ENCODE measurements at regions not wholly inside any gene's neighbourhood (a gene's known extent, or its start where the extent isn't known, plus 50 kb on each side); places are given as distances from the start of the nearest gene placed in this dataset.
"Not testable (repeated sequence)": the region's sequence is repeated elsewhere in the genome, so short reads cannot be mapped to it uniquely, and the experiment has no call there.

DNA sequence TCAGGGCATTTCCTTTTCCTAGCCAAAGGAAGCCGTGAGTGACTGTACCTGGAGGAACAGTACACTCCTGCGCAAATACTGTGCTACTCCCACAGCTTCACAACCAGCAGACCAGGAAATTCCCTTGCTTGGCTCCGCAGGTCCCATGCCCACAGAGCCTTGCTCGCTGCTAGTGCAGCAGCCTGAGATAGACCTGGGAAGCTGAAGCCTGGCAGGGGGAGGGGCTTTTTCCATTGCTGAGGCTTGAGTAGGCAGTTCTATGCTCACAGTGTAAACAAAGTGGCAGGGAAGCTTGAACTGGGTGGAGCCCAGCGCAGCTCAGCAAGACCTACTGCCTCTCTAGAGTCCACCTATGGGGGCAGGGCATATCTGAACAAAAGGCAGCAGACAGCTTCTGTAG, 291.2 kb downstream of the HGF start:
- no peak for DNase-seq

DNA sequence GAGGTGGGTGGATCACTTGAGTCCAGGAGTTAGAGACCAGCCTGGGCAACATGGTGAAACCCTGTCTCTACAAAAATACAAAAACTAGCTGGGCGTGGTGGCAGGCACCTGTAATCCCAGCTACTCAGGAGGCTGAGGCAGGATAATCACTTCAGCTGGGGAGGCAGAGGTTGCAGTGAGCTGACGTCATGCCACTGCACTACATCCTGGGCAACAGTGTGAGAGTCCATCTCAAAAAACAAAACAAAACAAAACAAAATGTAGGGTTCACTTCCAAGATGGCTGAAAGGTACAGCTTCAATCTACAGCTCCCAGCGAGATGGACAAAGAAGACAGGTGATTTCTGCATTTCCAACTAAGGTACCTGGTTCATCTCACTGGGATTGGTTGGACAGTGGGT, 291.6 kb downstream of the HGF start:
- not testable (repeated sequence) for DNase-seq

DNA sequence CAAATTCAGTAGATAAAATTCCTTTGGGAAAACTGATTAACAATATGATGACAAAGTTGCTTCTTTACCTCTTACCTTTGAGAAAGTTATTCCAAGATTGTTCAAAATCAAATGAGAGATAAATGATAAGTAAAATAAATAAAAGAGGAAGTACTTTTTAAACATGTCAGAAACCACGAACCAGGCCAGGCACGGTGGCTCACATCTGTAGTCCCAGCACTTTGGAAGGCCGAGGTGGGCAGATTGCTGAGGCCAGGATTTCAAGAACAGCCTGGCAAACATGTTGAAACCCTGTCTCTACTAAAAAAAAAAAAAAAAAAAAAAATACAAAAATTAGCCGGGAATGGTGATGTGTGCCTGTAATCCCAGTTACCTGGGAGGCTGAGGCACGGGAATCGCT, 296.6 kb downstream of the HGF start:
- DNase-seq, result no peak

DNA sequence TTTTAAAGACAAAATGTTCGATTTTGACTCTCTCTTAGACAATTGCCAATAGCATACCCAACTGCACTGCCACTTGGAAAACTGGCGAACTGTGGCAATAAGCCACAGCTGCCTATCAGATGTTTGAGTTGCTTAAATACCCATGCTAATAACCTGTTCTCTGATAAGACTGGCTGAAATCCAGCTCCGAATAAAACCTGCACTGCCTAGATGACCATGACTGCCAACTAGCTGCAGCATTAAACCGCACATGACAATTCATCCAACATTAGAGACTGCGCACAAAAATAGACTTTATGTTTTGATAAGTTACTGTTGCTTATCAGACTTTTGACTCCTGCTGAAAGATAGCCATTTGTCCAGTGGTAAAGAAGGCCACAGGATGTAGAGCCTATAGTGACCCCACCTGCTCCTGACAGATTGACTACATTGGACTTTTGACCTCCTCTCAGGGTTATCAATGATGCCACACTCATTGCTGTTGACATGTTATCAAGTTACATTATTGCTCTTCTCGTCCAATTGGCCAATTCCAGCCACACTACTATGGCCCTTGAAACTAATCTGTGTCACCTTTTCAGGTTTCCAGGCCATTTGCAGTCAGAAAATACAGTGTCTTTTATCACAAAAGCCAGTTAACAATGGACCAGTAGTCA, 299.0 kb downstream of the HGF start:
- no peak for DNase-seq

DNA sequence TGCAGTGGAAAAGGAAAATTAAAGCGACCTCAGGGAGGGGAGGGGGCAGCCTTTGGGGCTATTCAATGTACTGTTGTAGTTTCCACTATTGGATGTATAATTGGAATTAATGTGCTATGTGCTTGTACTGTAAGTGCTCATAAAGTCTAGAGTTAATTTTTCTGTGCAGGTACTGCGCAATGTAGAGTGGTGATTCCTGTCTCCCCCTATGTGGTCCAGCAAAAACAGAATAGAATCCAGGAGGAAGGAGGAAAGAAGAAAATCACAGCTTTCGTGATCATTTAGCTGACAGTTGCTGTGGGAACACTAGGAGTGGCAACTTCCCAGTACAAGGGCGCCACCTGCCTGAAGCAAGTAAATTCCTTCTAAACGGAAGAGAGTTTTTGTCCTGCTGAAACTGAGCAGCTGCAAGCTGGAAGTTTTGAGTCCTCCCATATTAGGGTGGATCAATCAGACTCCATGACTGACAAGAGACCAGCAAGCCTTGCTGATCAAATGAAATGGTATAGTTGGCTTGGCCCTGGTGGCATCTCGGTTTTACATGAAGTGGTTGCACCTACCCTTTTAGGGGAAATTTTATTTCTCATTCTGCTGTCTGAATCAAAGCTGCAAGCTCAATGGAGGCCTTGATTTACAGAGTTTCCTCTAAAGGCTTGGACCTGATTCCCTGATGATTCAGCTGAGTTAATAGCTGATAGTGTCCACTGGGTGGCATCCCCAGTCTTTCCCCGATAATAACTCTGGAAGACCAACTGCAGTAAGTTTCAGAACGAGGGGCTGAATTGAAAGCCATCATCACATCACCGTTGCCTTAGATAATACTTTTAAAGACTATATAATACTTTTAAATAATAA, 299.8 kb downstream of the HGF start:
- DNase-seq, result peak; percentile 71

DNA sequence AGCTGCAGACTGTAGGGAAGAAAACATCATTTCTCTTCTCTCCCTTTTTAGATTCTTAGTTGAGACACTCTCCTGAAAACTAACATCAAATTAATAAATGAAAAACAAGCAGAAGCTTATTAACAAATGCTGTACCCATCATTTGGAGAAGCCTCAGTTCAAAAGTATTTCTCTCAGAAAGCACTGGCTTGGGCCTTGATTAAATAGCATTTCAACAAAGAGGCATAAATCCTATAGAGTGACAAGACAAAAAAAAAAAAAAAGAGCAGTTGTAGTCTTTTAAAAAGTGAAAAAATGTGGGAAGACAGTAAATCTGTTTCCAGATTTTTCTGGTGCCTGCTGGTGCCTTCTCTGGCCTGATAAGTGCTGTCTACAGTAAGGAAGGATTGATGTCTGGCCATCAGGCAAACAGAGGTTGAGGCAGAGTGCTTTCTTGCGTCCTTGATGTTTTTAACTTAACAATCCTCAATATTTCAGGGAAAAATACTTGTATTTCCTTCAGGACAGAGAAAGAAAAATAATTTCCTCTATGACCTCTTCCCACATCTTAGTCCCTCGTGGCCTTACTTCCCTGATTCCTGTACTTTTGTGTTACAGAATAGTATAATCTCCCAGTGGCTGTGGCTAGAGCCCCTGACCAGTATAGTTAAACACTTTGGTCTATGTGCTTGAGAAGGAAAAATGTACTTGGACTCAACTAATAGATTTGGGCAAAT, 300.5 kb downstream of the HGF start:
- no peak for DNase-seq

DNA sequence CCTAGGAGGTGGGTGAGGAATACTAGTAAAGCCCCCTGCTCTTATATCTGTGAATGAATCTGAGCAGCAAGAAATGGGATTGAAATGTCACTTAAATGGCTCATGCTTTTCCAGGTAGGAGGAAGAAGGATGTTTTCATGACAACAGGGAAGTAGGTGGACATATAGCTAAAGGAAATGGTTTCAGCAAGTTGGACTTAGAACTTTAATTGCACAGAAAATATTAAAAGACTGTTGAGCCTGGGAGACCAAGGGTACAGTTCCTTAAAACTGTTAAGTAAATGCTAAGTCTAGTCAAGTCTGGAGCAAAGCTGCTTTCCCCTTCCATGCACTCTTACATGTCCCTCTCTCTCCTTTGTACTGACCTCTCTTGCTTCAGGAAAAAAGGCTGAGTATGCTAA, 301.3 kb downstream of the HGF start:
- no peak for DNase-seq

DNA sequence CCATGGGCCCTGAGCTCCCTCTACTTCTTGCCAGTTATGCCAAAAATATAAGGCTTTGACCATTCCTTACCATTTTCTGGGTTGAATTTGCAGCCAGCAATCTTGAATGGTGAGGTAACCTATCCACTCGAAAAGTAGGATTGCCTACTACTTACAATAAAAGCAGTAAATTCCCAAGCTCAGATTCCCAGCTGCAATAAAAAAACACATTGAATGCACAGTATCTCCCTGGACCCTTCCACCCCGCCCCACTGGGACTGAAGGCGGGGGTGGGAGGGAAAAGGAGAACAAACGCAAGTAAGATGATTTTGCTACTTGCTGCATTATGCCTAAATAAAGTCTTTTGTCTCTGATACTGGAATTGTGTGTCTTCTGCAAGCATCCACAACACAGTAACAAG, 301.9 kb downstream of the HGF start:
- DNase-seq, result no peak

DNA sequence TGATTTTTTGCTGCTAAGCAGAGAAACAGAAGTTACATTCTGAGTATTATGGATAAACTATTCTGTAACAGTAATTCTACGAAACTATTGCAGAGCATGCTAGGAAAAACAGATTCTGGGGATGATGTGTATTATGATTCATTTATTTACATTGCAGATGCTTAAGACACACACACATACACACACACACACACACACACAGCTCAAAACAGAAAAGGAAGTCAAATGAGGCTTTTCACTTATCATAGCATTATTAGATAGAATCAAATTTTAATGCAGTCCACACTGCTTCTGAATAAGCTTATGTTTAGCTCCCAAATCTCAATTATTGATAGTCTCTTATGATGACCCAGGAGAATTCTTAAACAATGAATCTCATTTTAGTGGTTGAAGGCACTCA, 307.2 kb downstream of the HGF start:
- DNase-seq, result peak; percentile 61

DNA sequence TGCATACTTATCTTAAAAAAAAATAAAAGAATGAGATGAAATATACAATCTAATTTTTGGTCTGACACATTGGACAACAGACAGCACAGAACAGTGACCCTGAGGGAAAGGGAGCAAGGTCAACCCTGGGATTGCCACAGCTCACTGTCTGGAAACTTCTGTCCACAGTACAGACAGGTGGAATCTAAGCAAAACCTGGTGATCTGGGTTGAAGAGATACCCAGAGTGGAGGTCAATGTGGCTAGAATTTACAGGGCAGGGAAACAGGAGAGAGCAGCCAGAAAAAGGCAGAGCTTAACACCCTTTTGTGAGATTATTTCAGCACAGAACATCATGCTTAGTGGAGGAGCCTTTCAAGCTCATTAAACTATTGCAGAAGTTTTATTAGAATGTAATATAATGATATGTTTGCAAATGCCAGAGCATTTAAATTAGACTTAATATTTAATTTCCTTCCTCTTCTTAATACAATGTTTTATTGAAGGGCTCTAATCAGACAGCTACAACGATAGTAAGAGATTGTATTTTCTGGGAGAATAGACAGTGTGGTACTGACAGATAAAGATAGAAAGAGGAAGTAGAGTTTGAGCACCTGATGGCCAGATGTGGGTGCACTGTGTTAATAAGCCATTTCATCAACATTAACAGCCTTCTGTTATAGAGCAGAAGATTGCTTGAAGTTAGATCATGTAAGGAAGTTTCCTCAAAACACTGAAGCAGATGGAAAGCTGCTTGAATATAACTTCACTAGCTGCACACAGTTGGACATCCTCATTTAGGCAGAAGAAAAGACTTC, 309.4 kb downstream of the HGF start:
- no peak for DNase-seq

DNA sequence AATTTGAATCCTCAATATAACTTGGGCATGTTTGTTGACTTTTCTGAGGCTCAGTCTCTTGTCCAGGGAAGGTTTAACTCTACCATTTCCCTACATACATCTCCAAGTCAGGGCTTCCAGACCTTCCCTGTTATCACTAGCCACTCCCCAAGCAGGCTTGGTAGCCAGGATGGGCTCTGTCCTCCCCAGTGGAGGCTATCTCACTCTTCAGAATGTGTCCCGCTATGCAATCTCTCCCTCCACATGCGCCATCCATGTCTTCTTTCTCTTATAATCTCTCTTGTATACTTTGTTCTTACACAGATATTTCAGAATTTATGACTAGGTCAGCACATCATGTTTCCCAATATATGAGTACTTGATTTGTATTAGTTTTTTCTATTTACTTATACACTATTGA, 310.4 kb downstream of the HGF start:
- DNase-seq, result no peak

DNA sequence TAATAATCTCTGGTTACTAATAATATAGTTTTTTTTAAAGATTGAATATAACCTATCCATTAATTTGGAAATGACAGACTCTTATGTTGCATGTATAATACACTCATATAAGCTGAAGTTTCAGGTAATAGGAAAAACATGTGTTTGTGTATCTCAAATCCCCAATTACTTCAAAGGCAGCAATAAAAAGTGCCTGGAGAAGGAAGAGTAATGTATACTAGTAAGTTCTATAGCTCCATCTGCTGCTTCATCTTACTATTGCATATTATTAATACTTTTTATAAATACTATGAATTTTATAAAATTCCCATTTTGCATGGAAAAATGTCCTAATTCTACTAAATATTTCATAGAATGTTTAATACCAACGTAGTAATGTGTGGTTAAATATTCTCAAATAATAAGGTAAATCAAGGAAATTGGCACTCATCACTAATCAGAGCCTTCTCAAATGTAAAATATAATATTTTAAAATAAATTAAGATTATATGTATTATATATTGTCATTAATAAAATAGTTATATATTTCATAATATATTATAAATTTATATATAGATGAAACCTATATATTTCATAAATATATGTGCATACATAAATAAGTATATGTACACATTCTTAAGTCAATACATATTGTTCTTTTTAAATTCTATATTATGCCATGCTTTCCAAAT, 311.9 kb downstream of the HGF start:
- peak; percentile 31 for DNase-seq

DNA sequence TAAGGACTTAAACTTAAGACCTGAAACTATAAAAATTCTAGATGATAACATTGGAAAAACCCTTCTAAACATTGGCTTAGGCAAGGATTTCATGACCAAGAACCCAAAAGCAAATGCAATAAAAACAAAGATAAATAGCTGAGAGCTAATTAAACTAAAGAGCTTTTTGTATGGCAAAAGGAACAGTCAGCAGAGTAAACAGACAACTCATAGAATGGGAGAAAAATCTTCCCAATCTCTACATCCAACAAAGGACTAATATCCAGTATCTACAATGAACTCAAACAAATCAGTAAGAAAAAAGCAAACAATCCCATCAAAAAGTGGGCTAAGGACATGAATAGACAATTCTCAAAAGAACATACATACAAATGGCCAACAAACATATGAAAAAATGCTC, 316.1 kb downstream of the HGF start:
- DNase-seq, result not testable (repeated sequence)

DNA sequence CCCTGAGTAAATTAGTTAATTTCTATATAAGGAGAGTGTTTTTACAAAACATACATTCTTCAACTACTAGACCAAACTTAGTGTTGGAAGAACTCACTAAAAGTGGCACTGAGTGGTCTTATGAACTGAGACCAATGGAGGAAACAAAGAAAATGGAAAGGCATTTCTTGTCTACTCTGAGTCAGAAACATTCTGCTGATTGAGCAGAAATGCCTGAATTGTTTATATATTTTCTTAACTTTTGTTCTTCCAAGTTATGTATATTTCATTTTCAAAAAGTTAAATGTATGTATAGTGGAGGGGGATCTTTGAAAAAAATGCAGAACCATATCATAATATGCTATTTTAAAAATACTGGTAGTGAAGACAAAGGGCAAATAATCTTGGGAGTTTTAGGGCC, 320.7 kb downstream of the HGF start:
- DNase-seq, result peak; percentile 15

DNA sequence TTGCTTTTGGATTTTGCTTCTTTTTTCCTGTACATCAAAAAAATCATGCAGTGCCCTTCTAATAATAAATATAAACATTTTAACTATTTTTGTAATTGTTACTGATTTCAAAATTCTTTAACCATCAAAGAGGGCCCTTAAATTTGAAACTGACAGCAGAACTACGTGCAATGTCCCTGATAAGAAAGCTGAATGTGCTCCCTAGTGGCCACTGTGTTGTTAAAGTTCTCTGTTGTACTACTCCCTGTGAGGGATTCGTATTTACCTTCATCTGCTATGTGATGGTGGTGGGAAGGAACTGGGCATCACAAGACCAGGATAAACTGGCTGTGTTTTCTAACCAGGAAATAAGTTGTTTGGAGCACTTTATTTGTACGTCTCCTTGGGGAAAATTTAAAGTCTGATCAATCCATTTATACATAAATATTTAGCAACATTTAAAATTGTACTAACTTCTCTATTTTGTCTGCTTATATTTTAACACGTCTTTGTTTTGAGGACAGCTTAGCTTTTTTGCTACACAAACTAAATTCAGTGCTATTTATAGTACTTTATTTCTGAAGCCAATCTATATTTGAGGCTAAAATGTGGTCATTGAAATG, 322.4 kb downstream of the HGF start:
- peak; percentile 66 for DNase-seq

DNA sequence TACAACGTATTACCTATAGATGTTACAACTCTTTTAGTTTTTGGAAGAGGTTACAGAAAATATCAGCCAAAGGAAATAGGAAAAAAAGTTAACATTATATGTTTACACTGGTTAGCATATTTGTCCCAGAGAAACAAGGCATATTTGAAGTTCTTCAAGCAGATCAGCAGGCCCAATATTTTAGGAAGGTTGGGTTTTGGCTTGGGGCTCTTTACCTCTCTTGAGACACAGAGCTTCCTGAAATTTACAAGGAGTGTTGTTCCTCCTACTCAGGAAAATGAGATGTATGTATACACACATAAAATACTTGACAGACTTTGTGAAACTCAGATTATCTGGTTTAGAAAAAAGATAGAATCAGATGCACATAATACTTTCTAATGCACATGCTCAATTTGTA, 323.6 kb downstream of the HGF start:
- DNase-seq, result no peak

DNA sequence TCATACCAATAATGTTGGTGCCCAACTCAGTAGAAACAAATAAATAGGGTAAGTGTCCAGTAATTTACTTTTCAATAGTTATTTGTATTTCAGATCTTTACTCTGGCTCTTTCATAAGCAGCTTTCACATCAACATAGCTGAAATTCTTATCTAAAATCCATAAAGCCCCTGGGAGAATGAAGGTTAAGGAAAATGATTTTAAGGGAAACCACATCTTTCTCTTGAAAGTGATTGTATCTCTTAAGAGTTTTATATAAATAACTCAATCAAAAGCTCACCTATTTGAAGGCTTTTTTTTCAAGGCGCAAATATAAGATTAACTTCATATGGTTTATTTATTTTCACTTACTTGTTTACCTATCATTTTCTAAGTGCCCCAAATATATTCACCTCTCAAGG, 324.4 kb downstream of the HGF start:
- peak; percentile 19 for DNase-seq

DNA sequence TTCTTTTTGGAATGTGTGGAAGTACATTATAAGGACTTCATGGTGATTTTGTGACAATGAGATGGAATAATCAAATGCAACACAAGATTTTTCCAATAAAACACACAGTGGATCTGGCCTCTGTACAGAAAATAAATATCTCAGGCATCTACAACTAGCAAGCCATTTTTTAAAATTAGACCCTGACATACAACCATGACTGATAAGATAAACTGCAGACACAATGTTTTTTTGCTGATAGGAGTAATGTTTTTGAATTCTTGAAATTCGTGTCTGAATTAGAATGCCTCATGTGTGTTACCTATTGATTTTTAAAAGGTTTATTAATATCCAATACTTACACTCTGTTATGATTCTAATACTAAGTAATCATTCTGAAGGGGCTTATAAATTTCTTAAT, 328.1 kb downstream of the HGF start:
- DNase-seq, result no peak

DNA sequence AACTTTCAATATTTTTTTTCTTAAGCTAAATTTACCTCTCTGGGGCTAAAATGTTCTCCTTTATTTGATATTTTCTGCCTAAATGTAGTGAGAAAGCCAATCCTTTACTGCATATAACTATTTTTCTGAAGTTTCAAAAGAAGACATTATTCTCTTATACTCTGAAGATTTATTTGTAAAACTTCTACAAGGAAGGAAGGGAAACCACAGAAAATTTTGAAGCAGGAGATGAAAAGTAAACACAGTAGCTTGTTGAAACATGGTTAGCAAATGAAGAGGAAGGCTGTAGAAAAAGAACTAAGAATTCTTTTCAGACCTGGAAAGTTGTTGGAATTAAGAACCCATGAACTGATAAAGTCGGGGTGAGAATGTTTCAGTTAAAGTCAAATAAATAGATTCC, 330.3 kb downstream of the HGF start:
- DNase-seq, result no peak

DNA sequence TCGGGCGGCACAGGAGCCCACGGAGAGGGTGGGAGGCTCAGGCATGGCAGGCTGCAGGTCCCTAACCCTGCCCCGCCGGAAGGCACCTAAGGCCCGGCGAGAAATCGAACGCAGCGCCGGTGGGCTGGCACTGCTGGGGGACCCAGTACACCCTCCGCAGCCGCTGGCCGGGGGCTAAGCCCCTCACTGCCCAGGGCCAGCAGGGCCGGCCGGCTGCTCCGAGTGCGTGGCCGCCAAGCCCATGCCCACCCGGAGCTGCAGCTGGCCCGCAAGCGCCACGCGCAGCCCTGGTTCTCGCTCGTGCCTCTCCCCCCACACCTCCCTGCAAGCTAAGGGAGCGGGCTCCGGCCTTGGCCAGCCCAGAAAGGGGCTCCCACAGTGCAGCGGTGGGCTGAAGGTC, 332.7 kb downstream of the HGF start:
- not testable (repeated sequence) for DNase-seq

DNA sequence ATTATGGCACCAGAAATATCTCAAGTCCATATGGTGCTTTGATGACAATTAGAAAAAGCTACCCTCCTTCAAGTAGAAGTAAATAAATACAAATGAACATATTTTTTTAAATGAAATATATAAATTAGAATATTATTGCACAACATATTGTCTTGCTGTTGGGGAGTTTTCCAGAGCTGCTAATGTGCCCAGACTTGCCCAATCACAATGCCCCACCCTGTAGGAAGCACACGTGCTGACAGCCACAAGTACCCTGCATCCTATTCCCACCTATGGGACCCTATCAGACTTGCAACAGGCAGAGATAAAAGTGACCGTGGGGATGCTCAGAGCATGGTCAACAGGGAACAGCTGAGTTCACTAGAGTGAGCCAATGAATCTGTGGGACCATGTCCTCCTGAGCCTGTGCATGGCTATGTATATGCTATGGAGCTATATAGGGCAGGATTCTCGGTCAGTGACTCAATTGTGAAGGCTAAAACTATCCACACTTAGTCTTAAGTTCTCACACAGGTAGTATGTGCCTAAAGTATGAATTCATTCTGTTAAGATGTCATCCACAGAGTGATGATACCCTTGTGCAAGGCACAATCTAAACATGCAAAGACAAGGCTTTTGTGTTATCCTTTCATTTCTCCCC, 336.0 kb downstream of the HGF start:
- no peak for DNase-seq
